ENCODE measurements at regions not wholly inside any gene's neighbourhood (a gene's known extent, or its start where the extent isn't known, plus 50 kb on each side); places are given as distances from the start of the nearest gene placed in this dataset.

GRCh38 chr10:16117305-16117695 lies 257.0 kb upstream of the MINDY3 start:
- TF ChIP-seq PATZ1 (CRISPR knock-in tag; IDR thresholded peaks at IDR 0.05; ENCODE audit: borderline replicate concordance) (no peak), ZC3H10 (CRISPR knock-in tag; IDR thresholded peaks at IDR 0.05) (no peak), CREB5 (CRISPR knock-in tag; IDR thresholded peaks at IDR 0.05; ENCODE audit: low read depth) (no peak), ARNTL (CRISPR knock-in tag; IDR thresholded peaks at IDR 0.05; ENCODE audit: borderline replicate concordance, low read depth) (no peak), PPARA (CRISPR knock-in tag; IDR thresholded peaks at IDR 0.05; ENCODE audit: borderline replicate concordance) (no peak), OSR1 (CRISPR knock-in tag; IDR thresholded peaks at IDR 0.05) (no peak), POU6F1 (CRISPR knock-in tag; IDR thresholded peaks at IDR 0.05; ENCODE audit: borderline replicate concordance, low read depth) (no peak), ZFP3 (CRISPR knock-in tag; IDR thresholded peaks at IDR 0.05) (no peak), SNAI2 (CRISPR knock-in tag; IDR thresholded peaks at IDR 0.05) (no peak)
